HG03439 (cell line): ENCODE measurements at regions not wholly inside any gene's neighbourhood (a gene's known extent, or its start where the extent isn't known, plus 50 kb on each side); places are given as distances from the start of the nearest gene placed in this dataset.

Experiments used
- ATAC-seq: cut with Tn5 transposase; IDR thresholded peaks from one replicate; pipeline ENCODE4 v1.9.1; 2021; ENCODE audit warnings: mild to moderate bottlenecking, moderate library complexity; ENCODE audit not compliant: unreplicated experiment

DNA sequence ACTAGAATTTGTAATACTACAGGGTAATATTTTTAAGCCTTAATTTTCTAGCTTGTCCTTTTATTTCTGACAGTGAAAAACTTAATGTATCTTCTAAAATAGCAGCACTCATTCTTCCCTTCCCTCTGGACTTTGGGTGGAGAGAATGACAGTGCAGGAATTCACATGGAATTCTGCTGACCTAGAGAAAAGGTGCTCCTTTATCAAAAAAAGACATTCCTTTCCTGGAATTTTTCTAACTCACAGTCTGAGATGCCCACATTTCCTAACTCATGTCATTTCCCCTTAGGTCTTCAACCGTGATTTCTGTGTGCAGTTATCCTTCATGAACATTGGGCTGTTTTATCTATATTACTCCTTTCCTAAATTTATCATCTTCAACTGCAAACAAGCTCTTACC lies 137.8 kb upstream of the PDGFD start:
- ATAC-seq: no peak

DNA sequence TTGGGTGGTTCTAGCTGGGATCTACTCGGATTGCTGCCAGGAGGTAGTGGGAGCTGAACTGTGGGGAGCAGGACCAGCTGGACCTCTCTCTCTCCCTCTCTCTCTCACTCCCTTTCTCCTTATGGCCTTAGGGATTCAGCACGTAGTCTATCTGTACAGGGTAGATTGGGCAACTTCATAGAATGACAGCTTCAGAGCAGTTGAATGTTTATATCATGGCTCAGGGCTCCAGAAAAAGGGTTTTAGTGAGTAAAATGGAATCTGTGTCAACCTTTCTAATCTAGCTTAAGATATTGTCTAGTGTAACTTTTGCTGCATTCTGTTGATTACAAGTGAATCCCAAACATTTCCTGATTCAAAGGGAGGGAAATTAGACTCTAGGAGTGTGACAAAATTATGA lies 127.7 kb upstream of the PDGFD start:
- ATAC-seq: no peak

DNA sequence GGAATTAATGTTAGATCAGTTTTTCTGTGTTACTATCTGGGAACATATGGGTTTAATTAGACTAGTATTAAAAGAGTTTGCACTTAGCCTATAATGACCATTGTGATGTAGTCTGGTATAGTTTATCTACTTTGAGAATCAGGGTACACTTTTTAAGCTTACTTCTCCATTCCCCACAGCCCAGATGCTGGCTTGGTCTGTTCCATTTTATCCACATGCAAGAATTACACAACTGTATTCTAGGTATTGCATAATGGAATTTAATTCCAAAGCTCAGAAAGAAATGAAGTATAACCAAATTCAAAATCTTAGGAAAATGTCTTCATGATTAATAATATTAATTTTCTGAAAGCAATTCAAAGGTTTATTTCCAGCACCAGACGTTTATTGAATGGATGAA lies 122.2 kb upstream of the PDGFD start:
- ATAC-seq: no peak

DNA sequence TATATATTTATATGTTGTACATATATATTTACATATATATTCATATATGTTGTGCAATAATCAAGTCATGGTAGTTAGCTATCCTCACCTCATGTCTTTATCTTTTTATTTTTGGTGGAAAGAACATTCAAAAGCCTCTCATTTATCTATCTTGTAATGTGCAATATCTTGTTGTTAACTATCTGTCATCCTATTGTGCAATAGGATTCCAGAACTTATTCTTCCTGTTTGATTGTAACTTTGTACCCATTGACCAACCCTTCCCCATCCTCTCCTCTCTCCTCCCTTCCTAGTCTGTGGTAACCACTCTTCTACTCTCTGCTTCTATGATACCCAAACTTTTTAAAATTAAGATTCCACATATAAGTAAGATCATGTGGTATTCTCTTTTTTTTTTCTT lies 115.6 kb upstream of the PDGFD start:
- no peak for ATAC-seq

DNA sequence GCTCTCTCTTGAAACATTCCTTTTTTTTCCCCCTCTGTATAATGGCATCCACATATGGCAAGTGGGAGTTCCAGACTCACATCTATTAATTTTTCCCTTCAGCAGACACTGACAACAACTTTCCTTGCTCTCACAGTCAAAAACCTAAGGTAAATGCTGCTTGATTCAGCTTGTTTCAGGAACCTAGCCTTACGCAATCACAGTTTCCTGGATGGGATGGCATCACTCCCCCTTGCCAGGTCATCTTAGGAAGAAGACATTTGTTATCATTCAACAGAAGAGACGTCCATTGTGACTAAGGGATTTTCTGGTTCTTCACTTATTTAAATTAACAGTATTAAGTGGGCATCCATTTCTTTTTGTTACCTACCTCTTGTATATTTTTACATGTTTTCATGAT lies 112.0 kb upstream of the PDGFD start:
- no peak for ATAC-seq

DNA sequence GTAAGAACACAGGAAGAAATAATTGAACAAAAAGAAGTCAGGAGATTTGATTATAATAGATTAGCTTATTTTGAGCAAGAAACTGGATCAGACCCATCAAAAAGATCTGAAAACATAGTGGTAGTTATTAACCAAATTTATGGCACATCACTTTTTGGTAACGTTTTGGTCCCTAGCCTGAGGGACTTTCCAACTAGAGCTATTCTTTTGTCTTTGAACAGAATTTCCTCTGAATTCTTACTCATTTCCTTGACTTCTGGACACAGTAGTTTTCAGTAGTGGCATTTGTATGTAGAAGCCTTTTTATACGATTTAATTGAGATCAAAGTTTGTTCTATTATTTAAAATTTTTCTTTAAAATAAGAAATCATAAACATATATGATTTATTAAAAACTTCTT lies 96.5 kb upstream of the PDGFD start:
- ATAC-seq: no peak

DNA sequence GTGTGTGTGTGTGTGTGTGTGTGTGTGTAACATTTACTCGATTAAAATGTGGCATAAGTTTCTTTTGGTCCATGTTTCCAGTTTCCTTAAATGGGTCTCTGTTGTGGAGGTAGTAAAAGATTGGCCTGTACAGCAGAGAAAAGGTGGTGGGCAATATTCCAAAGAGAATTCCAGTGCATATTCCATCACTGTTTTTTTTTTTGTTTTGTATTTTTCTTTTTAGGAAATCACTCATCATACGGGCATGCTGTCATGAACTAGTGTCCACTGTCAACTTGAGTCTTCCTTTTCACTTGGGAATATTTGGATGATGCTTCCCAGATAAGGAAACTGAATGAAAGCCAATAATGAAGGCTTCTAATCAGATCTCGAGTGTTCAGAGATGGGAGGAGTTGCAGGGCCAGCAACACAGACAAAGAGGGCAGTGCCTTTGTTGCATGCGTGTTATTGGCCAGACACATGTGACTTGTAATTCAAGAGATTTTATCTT lies 95.2 kb upstream of the PDGFD start:
- no peak for ATAC-seq

DNA sequence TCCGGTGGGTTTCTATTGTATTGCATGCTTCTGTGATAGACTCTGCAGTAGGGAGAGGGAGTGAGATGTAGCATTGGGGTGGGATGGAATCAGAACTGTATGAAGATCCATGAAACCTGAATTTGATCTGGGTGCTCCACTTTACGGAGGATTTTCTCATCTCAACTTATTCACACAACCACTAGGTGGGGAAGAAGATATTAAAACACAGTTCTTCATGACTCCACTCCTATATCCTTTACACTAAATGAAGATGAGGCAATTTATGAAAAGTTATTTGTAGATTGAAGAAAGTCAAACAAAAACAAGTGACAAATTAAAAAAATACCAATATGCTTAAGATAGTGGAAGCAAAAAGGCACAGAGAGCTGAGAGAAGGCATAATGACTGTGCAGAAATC lies 92.6 kb upstream of the PDGFD start:
- ATAC-seq: no peak

DNA sequence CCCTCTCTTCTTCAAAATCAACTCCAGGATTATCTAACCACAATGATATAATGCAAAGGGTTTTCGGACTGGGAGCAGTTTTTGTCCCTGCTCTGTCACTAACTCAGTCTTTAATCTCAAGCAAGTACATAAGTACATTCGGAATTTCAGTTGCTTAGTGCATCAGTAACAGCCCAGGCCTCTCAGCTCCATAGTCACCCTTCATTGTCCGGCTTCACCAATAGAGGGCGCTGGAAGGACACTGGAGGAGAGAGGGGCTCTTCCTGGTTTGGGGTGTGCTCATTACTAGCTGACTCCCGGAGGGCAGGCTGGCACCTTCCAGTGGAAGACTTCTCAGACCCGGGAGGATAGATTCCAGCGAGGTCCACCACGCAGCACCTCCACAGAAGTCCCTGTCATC lies 90.4 kb upstream of the PDGFD start:
- peak; percentile 83 for ATAC-seq

DNA sequence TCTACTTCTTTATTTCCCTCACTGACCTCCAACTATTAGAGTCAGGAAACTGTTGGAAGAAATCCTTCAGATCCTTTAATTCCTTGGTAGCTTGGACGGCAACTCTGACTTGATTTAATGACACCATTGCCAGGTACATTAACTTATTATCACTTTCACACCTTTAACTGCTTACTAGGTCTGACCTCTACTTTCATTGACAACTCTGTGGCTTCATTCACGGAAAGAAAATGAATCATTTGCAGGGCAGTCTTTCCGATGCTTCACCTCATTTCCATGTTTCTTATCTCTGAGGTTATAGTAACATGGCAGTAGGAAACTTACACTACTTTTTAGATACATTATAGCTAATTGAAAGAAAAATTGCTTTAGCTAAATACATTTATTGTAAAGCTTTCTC lies 82.6 kb upstream of the PDGFD start:
- no peak for ATAC-seq

DNA sequence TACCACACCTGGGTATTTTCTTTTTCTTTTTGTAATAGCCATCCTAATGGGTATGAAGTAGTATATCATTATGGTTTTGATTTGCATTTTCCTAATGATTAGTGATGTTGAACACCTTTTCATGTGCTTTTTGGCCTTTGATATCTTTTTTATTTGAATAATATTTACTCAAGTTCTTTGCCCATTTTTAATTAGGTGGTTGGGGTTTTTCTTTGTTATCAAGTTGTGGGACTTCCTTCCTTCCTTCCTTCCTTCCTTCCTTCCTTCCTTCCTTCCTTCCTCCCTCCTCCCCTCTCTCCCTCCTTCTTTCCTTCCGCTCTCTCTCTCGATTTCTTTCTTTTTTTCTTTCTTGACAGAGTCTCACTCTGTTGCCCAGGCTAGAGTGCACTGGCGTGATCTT lies 75.0 kb upstream of the PDGFD start:
- no peak for ATAC-seq

DNA sequence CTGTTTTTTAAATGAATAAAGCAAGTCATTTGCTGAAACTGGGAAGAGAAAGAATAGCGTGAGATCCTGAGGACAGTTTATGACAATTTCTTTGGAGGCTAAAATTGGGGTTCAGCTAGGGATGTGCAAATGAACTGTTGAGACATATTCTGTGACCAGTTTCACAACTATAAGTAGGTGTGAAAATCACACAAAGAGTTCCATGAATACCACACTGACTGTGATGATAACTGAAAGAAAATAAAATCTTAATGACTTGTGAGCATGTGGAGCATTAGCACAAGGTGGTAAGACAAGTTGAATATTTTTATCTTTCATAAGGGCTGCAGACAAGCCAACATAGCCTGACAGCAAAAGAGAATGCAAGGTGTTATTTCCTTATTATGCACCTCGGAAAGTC lies 61.1 kb upstream of the PDGFD start:
- ATAC-seq: no peak

DNA sequence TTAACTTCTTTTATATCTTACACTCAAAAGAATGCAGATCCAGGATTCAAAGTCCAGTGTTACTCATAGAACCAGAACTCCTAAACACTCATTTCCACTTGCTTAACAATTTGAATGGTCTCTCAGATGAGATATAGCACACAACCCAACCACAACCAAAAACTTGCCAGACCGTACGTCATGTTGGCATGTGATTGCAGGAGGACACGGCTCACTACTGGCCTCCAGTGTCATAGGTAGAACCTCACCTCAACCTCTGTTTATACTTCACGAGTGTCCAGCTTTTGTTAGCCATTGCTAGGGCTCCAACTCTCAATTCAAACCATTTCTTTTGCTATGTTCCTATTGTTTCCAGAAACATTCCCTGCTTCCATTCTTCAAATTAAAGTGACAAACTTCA lies 58.5 kb upstream of the PDGFD start:
- peak; percentile 55 for ATAC-seq

DNA sequence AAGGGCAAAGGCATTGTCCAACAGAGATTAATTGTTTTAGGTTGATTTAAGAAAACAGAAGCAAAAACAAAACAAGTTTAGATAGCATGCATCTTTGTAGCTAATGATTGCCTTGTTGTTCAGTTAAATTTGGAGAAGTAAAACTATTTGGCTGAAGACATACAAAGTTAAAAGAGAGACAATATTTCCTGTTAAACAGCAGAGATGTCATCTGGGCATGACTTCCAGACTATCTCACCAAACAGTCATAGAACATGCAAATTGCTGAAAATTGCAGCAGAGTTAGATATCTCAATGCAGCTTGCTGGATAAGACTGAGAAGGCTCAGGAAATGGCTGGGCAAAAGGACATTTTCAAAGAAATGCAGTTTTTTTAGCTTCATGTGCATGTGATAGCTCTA lies 57.5 kb upstream of the PDGFD start:
- ATAC-seq: no peak

DNA sequence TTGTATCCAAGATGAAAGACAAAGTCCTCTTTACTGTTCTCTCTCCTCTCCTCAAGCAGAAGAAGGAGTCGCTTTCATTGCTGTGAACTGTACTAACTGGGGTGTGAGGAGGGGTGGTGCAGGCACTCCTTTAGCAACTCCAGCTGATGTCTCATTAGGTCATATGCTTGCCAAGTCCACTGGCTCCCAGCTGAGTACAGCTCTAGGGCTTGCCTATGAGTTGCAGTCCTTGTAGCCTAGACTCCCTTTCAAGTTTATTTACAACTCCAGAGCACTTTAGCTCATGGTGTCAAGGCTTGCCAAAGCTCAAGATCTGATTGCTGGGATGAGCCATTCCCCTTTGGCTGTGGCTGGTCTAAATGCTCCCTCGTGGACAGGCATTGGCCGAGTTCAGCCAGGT lies 55.1 kb upstream of the PDGFD start:
- ATAC-seq: no peak

DNA sequence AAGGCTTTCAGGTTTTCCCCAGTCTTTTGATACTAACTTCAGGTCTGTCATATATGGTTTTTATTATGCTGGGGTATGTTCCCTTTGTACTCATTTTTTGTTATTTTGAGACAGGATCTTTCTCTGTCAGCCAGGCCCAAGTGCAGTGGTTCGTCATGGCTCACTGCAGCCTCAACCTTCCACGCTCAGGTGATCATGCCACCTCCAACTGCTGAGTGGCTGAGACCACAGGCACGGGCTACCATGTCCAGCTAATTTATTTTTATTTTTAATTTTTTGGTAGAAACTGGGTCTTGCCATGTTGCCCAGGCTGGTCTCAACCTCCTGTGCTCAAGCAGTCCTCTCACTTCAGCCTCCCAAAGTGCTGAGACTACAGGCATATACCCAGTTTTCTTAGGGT lies 50.6 kb upstream of the PDGFD start:
- ATAC-seq: no peak
